Stimulated activated CD8-positive, alpha-beta memory T cell treated with anti-CD3 and anti-CD28 coated beads, Interleukin-12 subunit alpha, Interleukin-12 subunit beta, amount 100 ng/mL, for 24 hours (primary cell): ENCODE measurements at regions not wholly inside any gene's neighbourhood (a gene's known extent, or its start where the extent isn't known, plus 50 kb on each side); places are given as distances from the start of the nearest gene placed in this dataset.
"Not testable (repeated sequence)": the region's sequence is repeated elsewhere in the genome, so short reads cannot be mapped to it uniquely, and the experiment has no call there.

Experiments
- DNase-seq: peaks from one replicate; pipeline ENCODE4 v3.0.0-alpha.2; 2020; ENCODE audit errors: extremely low read depth

DNA sequence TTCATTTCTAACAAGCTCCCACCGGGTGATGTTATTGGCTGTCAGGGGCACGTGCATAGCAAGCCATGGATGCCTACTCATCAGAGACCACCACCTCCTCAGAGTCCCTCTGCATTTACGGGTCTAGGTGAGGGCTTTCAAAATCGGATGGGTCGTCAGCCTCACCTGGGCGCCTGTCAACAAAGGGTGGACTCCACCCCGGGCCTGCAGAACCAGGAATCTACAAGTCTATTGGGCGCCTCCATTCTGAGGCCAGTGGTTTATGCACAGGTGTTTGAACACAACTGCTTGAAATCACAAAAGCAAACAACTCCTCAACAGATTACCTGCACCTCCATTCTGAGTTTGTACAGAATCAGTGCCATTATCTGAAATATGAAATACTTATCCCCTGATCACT, 318.9 kb downstream of the PTTG2 start:
- DNase-seq, result no peak

DNA sequence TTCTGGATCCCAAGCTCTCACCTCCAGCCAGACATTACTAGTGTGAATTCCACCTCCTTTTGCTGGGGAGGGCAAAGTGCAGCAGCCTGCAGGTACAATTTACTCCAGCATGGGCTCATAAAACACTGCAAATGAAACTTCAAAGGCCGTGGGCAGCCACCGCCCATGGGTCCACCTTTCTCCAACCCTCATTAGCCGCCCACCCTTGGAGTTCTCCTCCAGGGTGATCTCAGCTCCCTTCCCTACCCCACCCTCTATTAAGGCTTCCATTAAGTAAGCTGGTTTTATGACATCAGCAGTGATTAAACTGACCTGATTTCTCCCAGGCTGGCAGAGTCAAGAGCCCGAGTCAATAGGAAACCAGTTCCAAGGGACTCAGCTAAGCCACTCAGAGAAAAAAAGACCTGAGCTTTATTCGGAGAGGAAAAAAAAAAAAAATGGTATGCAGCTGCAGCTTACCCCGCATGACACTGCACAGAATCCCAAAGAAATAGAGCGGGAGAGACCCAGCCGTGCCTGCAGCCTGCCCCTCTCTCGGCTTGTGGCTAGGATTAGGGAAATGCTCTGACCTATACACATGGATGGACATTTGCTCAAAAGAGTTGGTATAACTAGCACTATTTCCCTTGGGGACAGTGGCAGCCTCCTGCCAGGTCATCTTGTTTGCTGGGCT, 319.6 kb downstream of the PTTG2 start:
- no peak for DNase-seq

DNA sequence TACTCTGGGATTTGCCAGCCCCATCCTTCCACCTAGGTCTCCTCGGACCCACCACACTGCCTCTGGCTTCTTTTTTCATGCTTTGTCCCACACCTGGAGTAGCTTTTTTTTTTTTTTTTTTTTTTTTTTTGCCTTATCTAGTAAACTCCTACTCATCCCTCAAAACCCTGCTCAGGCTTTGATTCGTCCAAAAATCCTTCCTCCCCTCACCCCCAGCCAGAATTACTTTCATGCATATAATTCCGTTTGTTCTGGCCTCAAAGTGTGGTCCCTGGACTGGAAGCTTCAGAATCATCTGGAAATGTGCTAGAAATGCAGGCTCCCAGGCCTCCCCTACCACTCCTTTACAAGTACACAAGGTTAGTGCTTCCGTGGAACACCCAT, 320.1 kb downstream of the PTTG2 start:
- no peak for DNase-seq

- DNase-seq, result no peak
Observed at GRCh38 chr4:38281371-38282071, 321.3 kb downstream of the PTTG2 start.

- no peak for DNase-seq
Observed at GRCh38 chr4:38283724-38284123, 323.5 kb downstream of the PTTG2 start.

DNA sequence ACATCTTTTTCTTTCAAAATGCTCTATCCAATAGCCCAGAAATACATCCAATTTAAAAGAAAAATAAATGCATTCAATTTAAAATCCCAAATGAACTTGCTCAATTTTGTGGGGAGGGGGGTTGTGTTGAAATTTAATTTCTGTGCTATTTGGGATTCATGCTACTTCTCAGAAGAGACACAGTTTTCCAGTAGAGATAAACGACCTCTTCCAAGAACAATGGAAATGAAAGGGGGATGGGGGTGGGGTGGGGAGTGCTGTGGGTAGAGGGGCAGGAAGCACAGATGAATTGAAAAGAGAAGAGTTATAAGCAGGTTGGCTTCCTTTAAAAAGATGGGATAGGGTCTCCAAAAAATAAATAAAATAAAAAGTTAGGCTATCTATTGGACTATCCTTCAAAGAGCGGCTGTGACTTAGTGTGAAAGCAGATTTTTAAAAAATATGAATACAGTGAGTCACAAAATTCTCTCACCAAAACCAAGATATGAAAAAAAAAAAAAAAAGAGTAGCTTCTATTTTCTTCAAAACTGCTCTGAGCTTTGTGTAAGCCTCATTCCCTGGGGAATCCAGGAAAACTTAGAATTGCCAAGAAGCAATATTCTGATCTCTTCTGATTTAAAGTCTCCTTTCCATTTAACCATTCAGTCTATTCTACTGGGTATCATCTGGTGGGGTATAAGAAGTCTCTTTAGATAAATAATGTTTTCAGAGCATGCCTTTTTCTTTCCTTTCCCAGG, 324.3 kb downstream of the PTTG2 start:
- no peak for DNase-seq

DNA sequence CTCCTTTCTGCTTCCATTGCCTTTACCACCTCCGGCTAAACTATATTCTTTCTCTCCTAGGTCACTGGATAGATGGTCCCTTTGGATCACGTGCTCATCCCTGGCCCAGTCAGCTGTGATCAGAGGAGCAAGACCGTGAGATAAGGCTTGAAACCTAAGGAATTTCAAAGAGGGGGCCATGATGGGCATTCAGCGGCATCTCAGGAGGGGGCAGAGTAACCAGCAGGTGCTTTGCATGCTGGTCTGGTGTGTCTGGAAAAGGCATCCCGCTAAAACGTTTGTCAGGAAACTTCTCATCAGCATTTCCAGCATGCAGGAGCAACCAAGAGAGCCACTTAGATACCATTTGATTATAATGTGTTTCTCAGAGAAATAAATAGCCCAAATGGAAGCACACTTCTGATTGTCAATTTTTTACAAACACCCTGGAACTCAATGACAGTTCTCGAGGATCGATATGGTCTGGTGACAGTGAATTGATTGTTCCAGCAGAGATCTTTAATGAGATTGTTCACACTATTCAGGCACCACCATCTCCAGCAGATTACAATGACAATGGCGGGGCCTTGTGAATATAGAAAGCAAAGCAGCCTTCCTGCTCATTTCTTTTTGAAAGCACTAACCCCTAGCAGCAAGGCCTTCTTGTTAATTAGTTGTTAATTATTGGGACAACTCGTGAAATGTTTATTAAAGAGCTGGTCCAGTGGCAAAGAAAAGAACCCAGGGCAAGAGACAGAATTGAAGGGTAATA, 327.1 kb downstream of the PTTG2 start:
- DNase-seq, result no peak

- DNase-seq, result no peak
Observed at GRCh38 chr4:38289553-38289952, 329.4 kb downstream of the PTTG2 start.

- DNase-seq, result no peak
Observed at GRCh38 chr4:38290366-38290765, 330.2 kb downstream of the PTTG2 start.

DNA sequence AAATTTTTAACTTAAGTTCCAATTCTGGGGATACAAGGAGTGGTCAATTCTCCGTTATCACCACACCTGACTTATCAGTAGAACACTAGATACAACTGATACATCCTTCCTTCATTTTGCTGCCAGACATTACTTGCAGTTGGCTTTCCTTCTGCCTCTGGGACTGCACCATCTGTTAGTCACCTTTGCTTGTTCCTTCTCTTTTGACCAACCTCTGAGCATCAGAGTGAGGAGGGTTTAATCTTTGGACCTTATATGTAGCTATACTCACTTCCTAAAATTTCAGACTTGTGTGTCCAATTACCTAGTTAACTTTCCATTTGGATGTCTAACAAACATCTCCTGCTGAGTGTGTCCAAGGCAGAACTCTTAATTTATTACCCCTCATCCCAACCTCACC, 330.7 kb downstream of the PTTG2 start:
- no peak for DNase-seq

DNA sequence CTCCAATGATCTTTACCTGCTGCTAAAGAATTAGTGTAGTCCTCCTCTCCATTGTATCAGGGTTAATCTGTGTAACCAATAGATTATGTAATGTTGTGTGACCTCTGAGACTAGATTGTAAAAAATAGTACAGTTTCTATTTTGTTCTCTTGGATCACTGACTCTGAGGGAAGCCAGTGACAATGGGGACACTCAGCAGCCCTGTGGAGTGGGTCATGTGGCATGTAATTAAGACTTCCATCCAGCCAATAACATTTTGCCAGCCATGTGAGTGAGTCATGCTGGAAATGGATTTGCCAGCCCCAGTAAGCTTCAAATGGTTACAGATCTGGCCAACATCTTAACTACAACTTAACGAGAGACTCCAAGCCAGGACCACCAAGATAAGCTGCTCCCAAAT, 332.3 kb downstream of the PTTG2 start:
- DNase-seq, result no peak

- no peak for DNase-seq
Observed at GRCh38 chr4:38294238-38294637, 334.0 kb downstream of the PTTG2 start.

- DNase-seq, result no peak
Observed at GRCh38 chr4:38297061-38297460, 336.9 kb downstream of the PTTG2 start.

DNA sequence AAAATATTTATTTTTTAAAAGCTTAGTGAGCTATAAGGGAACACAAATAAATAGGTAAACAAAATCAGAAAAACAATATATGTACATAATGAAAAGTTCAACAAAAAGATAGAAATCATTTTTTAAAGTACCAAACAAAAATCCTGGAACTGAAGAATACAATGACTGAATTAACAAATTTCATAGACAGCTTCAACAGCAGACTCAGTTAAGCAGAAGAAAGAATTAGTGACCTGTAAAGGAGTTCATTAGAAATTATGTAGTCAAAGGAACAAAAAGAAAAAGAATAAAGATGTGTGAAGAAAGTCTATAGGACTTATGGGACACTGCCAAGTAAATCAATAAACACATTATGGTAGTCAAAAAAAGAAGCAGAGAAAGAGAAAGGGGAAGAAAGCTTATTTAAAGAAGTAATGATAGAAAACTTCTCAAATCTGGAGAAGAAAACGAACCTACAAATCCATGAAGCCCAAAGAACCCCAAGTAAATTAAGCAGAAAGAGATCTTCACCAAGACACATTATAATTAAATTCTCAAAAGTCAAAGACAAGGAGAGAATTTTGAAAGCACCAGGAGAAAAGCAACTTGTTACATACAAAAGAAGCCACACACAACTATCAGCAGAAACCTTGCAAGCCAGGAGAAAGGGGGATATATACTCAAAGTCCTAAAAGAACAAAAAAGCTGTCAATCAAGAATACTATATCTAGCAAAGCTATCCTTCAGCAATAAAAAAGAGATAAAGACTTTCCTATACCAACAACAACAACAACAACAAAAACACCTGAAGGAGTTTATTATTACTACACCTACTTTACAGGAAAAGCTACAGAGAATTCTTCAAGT, 338.9 kb downstream of the PTTG2 start:
- no peak for DNase-seq

DNA sequence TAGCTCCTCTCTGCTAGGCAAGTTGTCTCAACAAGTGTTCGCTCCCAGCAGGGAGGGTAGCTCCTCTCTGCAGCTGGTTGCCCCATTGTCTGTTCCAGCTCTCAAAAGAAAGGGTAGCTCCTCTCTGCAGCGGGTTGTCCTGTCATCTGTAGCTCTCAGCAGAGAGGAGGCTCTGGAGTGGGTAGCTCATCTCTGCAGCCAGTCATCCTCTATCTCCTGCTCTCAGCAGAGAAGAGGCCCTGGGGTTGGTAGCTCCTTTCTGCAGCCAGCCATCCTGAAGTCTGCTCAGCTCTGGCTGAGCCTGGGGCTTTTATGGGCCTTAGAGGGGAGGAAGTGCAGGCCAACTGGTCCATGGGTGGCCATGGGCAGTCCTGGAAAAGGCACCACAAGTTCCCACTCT, 342.7 kb downstream of the PTTG2 start:
- no peak for DNase-seq

DNA sequence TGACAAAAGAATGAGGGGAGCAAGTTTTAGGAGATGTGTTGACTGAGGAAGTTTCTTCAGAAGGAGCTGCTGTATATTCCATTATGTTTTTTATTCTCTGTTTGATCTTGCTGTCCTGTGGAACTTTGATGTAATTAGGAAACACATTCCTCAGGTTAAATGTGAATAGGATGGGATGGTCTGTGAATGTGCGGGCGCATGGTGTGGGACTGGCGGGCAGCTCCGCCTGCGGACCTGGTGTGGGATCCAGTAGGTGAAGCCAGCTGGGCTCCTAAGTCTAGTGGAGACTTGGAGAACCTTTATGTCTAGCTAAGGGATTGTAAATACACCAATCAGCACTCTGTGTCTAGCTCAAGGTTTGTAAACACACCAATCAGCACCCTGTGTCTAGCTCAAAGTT, 344.3 kb downstream of the PTTG2 start:
- not testable (repeated sequence) for DNase-seq

DNA sequence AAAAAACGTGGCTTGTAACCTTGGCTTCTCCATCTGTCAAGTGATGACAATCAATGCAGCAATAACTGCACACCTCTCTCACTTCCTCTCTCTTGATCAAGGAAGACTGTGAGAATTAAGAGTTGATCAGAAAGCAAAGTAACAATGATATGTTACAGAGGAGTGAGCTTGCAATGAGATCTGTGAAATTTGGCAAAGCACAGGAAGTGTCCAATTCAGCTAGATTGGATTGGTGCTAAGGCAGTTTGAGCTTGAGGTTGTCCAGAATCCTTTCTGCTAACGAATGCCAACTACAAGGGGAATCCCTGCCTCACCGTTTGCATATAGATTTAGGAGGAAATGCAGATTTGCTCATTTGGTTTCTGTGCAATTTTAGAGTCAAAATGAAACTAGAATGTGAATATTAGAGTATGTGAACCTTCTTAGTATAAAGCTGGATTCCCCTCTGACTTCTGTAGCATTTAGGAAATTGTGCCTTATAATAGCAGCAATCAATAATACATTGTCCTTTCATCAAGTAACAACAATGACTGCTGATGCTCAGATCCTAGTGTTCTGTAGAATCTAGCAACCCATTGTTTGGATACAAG, 346.4 kb downstream of the PTTG2 start:
- DNase-seq, result no peak

DNA sequence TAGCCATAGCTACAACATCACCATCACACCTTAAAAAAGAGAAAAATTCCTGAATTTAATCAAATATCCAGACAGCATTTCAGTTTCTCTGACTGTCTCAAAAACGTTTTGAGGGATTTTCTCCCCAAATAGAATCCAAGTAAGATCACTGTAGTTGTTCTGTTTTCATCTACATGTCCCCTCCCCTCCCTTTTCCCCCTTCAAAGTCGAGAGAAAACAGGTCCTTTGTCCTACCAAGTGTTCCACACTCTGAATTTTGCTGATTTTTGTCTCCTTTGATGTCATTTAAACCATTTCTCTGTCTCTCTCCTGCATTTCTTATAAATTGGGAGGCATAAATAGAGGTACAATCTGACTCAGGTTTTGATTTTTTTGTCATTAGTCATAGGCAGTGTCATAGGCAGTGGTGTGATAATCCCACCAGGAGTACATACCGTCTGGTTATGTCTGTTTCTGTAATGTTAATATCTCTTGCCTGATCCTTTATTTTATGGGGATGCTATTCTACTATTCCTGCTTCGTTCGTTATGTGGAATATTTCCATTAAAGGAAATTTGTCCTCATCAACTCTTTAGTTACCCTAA, 348.6 kb downstream of the PTTG2 start:
- DNase-seq, result no peak

- no peak for DNase-seq
Observed at GRCh38 chr4:38309471-38309870, 349.3 kb downstream of the PTTG2 start.

DNA sequence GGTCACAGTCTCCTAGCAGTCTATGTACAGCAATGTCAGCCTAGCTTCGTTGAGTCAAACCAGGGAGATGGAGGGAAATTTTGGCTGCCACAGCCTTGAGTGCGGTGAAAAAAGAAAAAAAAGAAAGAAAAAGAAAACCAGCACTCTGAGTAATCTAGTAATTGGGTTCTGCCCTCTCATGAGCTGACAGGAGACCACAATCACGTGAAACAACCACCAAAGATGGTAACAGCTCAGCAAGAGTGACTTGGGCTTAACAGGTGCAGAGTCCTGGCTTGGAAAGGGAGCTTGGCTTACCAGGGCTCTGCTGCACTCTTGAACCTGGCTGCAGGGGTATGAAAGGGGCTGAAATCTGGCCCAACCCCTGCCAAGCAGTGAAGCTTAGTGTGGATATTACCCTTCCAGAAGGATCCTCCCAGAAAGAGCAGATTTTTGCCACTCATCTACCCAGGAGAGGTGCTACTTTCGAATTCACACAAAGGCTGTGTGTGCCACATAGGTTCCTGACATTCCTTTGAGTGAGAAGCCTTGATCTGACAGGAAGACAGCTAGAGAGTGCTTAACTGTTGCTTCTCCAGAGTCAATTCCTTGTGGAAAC, 350.3 kb downstream of the PTTG2 start:
- DNase-seq, result peak; percentile 36
